ENCODE measurements at regions not wholly inside any gene's neighbourhood (a gene's known extent, or its start where the extent isn't known, plus 50 kb on each side); places are given as distances from the start of the nearest gene placed in this dataset.

- TF ChIP-seq EZH2 (IDR thresholded peaks at IDR 0.05; ENCODE audit: borderline replicate concordance), result no peak
- H3K4me3 ChIP-seq, result no peak overlapping the region
- no peaks in the 10 kb centered on the region for H3K36me3 ChIP-seq (replicated peaks; ENCODE audit: insufficient read depth, low read depth)
- no peaks in the 10 kb centered on the region for H3K9me2 ChIP-seq (replicated peaks; ENCODE audit: insufficient read depth)
- no peaks in the 10 kb centered on the region for H3K79me2 ChIP-seq
- no peak overlapping the region for H3K27ac ChIP-seq
- no peaks in the 10 kb centered on the region for H3K9me3 ChIP-seq (ENCODE audit: low read depth)
- H2AFZ ChIP-seq, result no peak overlapping the region
- no peaks in the 10 kb centered on the region for H3K4me1 ChIP-seq (ENCODE audit: insufficient read depth)
- H4K20me1 ChIP-seq (ENCODE audit: insufficient read depth, poor library complexity, severe bottlenecking), result no peaks in the 10 kb centered on the region
- no peaks in the 10 kb centered on the region for H3K27me3 ChIP-seq
- WGBS (ENCODE audit: low lambda C conversion rate, missing lambda C conversion rate), result 46% methylated on average over 1 of the region's 1 CpG
- no peak for DNase-seq (ENCODE audit: low spot score)
- H3K4me2 ChIP-seq, result no peak overlapping the region
These were observed 157.8 kb upstream of the ATP10B start for GRCh38 chr5:161009817-161010216.

GRCh38 chr5:161009194-161009593, 157.2 kb upstream of the ATP10B start:
- no peak for TF ChIP-seq CTCF (IDR thresholded peaks at IDR 0.05; ENCODE audit: poor library complexity)
- TF ChIP-seq EZH2 (IDR thresholded peaks at IDR 0.05; ENCODE audit: borderline replicate concordance), result no peak
- TF ChIP-seq EZH2phosphoT487 (IDR thresholded peaks at IDR 0.05; ENCODE audit: low read depth, severe bottlenecking, unreplicated experiment), result no peak
- 37% methylated on average over 2 of the region's 2 CpGs for WGBS (ENCODE audit: low lambda C conversion rate, missing lambda C conversion rate)
- Histone ChIP-seq H3K4me2 (no peak overlapping the region), H3K27ac (no peak overlapping the region), H3K4me1 (ENCODE audit: insufficient read depth) (no peaks in the 10 kb centered on the region), H3K9me2 (replicated peaks; ENCODE audit: insufficient read depth) (no peaks in the 10 kb centered on the region), H3K4me3 (no peak overlapping the region), H2AFZ (no peak overlapping the region), H3K9me3 (ENCODE audit: low read depth) (no peaks in the 10 kb centered on the region), H3K79me2 (no peaks in the 10 kb centered on the region), H3K36me3 (replicated peaks; ENCODE audit: insufficient read depth, low read depth) (no peaks in the 10 kb centered on the region), H3K27me3 (no peaks in the 10 kb centered on the region), H4K20me1 (ENCODE audit: insufficient read depth, poor library complexity, severe bottlenecking) (no peaks in the 10 kb centered on the region)
- DNase-seq (ENCODE audit: low spot score), result no peak

DNA sequence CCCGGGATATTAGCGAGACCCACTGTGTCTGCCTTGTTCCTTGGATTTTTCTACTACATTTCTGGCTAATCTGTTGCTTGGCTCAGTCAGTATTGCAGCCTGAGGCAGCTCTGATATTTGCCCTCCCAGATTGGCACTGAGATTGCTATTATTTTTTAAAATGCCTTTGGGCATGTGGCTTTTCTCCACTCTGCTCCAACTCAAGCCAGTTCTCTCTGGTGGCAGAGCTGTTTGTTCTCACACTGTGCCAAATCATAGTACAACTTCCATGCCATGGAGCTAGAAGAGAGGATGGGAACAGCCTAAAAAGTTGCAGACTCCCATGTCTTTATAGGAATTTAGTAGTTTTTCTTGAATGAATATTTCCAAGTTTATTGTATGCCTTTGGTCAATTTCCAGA, 155.9 kb upstream of the ATP10B start:
- Histone ChIP-seq H4K20me1 (ENCODE audit: insufficient read depth, poor library complexity, severe bottlenecking) (no peaks in the 10 kb centered on the region), H3K27me3 (no peaks in the 10 kb centered on the region), H3K36me3 (replicated peaks; ENCODE audit: insufficient read depth, low read depth) (no peaks in the 10 kb centered on the region), H2AFZ (no peak overlapping the region), H3K27ac (no peak overlapping the region), H3K9me3 (ENCODE audit: low read depth) (no peaks in the 10 kb centered on the region), H3K9me2 (replicated peaks; ENCODE audit: insufficient read depth) (no peaks in the 10 kb centered on the region), H3K79me2 (no peaks in the 10 kb centered on the region), H3K4me2 (no peak overlapping the region), H3K4me1 (ENCODE audit: insufficient read depth) (no peaks in the 10 kb centered on the region), H3K4me3 (no peak overlapping the region)
- WGBS (ENCODE audit: low lambda C conversion rate, missing lambda C conversion rate), result 79% methylated on average over 2 of the region's 2 CpGs
- no peak for TF ChIP-seq CTCF (IDR thresholded peaks at IDR 0.05; ENCODE audit: poor library complexity)
- TF ChIP-seq EZH2phosphoT487 (IDR thresholded peaks at IDR 0.05; ENCODE audit: low read depth, severe bottlenecking, unreplicated experiment), result no peak
- TF ChIP-seq EZH2 (IDR thresholded peaks at IDR 0.05; ENCODE audit: borderline replicate concordance), result no peak
- DNase-seq (ENCODE audit: low spot score), result no peak

DNA sequence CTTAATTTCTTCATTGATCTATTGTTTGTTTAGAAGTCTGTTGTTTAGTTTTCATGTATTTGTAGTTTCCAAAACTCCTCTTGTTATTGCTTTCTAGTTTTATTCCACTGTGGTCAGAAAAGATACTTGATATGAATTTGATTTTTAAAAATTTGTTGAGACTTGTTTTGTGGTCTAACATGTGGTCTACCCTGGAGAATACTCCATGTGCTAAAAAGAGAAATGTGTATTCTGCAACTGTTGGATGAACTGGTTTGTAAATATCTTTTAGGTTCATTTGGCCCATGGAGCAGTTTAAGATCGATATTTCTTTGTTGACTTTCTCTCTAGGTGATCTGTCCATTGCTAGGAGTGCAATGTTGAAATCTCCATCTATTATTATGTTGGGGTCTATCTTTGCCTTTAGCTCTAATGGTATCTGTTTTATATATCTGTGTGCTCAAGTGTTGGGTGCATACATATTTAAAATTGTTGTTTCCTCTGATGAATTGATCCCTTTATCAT, 150.6 kb upstream of the ATP10B start:
- H3K9me2 ChIP-seq (replicated peaks; ENCODE audit: insufficient read depth), result no peaks in the 10 kb centered on the region
- H3K36me3 ChIP-seq (replicated peaks; ENCODE audit: insufficient read depth, low read depth), result no peaks in the 10 kb centered on the region
- H3K27ac ChIP-seq, result no peak overlapping the region
- no peaks in the 10 kb centered on the region for H3K79me2 ChIP-seq
- no peaks in the 10 kb centered on the region for H4K20me1 ChIP-seq (ENCODE audit: insufficient read depth, poor library complexity, severe bottlenecking)
- no peaks in the 10 kb centered on the region for H3K27me3 ChIP-seq
- WGBS (ENCODE audit: low lambda C conversion rate, missing lambda C conversion rate), result 91% methylated on average over 1 of the region's 1 CpG
- no peaks in the 10 kb centered on the region for H3K9me3 ChIP-seq (ENCODE audit: low read depth)
- H3K4me2 ChIP-seq, result no peak overlapping the region
- no peak for DNase-seq (ENCODE audit: low spot score)
- no peak overlapping the region for H3K4me3 ChIP-seq
- TF ChIP-seq EZH2phosphoT487 (IDR thresholded peaks at IDR 0.05; ENCODE audit: low read depth, severe bottlenecking, unreplicated experiment) (no peak), EZH2 (IDR thresholded peaks at IDR 0.05; ENCODE audit: borderline replicate concordance) (no peak), CTCF (IDR thresholded peaks at IDR 0.05; ENCODE audit: poor library complexity) (no peak)
- no peaks in the 10 kb centered on the region for H3K4me1 ChIP-seq (ENCODE audit: insufficient read depth)
- H2AFZ ChIP-seq, result no peak overlapping the region
